ENCODE measurements at regions not wholly inside any gene's neighbourhood (a gene's known extent, or its start where the extent isn't known, plus 50 kb on each side); places are given as distances from the start of the nearest gene placed in this dataset.

DNA sequence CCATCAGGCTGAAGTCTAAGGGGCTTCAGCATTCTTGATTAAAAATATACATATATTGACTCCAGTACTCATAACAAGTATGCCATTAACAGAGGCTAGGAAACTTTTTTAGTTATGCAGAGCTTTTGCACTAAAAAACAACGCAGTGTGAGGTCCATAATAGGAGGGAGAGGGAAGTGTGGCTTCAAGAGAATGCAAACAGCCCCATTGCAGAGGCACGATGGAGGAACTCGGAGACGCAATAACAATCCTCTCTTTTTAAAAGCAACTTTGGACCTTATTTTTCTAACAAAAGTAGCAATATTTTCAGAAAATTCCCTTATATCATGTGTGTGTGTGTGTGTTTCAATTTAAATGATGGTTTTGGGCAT, 150.0 kb upstream of the PTCH1 start:
- no peak for DNase-seq

DNA sequence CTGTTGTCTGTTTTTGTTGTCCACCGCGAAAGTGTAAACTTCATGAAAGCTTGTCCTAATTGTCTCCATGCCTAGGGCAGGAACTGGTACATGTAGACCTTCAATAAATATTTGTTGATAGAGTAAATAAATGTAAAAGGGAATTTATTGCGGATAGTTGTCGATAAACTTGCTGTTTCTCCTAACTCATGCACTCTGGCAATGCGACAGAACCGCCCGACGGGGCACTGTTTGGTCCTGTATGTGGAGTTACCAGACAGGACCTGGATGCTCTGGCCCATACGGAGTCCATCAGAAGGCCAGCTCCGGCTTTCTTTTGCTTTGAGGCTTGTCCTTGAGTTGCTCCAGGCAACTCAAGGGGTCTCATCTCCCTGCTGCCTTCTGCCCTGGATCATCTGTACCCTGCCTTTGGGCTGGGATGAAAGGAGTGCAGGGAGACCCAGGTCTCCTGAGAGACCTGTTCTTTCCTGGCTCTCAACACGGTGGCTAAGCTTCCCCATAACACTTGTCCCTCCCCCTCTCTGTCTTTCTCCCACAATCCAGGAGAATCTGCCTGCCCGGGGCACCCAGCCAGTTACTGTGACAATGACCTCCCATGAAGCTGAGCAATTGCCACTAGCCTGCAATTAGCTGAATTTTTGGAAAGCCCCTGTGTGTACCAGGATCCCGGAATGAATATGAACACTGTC, 149.5 kb upstream of the PTCH1 start:
- DNase-seq = no peak

DNA sequence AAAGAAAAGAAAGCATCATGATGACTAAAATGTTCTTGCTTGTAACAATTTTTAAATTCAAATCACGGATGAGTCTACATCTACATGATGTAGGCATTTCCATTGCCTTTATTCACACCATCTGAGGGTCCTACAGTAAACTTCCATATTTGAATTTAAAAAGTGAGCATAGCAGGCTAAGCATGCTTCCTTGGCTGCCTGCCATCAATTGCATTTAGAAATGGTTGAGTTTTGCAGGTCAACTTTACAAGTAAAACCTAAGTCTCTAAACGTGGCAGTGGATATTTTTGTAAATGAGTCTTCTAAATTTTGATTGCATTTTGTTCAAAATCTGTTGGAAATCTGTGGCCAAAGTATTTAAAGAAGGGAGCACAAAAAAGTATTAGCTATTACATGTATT, 136.5 kb upstream of the PTCH1 start:
- DNase-seq = peak; percentile 30

DNA sequence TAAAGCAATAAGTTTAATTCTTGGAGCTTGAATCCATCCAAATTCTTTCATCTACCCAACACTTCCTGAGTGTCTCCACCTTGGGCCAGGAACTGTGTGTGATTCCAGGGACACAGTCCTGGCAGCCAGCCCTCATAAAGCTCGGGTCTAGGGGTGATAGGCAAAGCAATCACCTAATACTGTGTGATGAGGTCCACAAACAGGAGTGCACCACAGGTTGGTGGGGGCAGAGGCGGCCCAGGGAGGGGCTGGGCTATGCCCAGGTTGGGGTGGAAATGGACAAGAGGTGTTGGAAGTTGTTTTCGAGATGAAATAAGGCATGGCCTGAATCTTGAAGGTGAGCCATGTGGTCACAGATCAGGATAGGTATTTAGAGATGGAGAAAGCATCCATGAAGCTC, 133.9 kb upstream of the PTCH1 start:
- DNase-seq = no peak

DNA sequence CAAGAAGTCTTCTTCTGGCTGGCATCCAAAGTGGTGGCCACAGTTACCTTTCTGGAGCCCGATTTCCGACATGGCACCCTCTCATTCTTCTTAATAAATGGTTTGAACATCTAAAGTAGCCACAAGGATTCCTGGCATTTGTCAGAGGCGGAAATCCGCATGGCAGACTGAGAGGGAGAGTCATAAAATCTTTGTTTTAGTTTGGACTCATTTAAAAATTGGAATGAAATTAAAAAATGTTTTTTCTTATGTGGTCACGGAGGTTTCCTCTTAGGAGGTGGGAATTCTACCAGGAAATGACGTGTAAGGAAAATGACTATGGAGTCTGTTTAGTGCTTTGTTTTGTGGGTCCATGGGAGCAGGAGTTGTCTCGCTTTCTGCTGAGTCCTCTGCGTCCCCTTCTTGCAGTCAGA, 133.0 kb upstream of the PTCH1 start:
- DNase-seq = peak; percentile 33

DNA sequence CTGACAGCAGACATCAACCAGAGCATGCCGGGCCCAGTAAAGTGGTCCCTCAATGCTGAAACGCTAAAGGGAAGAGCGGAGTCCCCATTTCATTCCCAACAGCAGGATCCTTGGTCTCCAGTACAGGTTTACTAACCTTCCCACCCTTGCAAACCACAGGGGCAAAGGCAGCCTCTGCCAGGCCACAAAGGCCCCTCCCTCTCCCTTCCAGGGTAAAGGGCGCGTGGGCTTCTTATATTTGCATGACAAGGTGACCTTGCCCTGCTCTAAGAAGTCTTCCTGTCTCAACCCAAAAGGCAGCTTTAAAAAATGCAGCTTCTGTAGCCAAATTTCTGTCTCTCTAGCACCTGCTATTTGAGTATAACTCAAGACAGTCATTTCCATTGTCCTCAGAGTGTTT, 131.5 kb upstream of the PTCH1 start:
- DNase-seq = no peak

DNA sequence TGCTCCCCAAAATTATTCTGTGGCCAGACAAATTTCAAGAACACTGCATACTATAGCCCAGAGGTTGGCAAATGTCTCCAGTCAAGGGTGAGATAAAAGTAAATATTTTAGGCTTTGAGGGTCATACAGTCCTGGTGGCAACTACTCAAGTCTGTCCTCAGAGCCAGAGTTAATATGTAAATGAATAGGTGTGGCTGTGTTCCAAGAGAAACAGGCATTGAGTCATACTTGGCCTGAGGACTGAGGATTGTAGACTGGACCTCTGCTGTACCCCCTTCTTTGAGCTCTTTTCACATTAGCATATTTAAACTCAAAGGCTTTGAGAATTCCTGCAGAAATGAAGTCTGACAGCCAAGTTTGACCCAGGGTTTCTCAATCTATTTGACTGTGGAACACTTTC, 129.2 kb upstream of the PTCH1 start:
- DNase-seq = peak; percentile 32

DNA sequence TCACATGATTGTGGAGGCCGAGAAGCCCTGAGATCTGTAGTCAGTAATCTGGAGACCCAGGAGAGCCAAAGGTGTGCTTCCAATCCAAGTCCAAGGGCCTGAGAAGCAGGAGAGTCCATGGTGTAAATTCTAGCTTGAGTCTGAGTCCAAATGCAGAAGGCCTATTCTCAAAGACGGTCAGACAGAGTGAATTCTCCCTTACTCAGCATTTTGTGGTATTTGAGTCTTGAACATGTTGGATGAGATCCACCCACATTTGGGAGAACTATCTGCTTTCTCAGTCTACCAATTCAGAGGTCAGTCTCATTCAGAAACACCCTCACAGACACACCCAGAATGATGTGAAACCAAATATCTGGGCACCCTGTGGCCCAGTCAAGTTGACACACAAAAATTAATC, 128.8 kb upstream of the PTCH1 start:
- DNase-seq = no peak

DNA sequence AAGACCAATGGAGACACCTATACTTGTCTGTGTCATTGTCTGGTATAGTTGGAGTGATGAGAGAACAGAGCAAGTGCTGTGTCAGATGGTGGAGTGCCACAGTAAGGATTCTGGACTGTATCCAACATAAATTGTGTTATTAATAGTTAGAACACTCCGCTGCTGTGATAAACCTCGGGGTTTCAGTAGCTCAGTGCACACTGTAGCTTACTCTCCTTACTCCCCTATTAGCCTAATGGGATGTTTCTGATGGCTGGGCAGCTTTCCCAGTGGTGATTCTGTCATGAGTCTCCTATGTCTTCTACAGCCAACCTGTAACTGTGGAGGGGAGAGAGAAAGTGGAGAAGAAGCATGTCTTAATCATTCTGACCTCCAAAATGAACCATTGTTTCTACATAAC, 127.6 kb upstream of the PTCH1 start:
- peak; percentile 42 for DNase-seq

DNA sequence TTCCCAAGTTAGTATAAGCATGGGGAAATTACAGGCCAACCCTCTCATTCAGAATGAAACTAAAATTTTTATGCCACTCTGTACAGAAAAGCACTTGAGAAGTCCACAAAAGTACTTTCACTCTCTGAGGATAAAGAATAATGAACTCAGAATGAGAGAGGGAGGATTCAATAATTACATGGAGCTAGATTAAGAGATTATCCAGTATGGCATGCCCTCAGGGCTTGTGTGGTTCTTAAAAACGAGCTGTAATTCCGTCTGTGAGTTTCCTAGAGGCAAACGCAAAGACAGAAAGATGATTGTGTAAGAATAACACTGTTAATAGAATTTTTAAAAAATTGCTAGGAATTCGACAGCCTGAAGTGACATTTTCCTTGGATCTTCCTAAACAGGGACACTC, 126.8 kb upstream of the PTCH1 start:
- no peak for DNase-seq

DNA sequence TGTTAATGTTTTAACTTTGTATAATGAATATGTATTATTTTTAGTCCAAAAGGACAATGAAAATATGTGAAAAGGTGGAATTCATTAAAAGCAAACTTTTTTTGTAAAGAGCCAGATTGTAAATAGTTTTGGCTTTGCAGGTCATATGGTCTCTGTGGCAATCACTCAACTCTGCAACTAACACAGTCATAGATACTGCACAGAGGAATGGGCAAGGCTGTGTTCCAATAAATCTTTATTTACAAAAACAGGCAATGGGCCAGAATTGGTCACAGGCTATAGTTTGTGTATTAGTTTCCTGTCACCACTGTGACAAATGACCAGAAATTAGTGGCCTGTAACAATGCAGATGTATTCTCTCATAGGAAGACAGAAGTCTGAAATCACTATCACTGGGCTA, 125.4 kb upstream of the PTCH1 start:
- no peak for DNase-seq

DNA sequence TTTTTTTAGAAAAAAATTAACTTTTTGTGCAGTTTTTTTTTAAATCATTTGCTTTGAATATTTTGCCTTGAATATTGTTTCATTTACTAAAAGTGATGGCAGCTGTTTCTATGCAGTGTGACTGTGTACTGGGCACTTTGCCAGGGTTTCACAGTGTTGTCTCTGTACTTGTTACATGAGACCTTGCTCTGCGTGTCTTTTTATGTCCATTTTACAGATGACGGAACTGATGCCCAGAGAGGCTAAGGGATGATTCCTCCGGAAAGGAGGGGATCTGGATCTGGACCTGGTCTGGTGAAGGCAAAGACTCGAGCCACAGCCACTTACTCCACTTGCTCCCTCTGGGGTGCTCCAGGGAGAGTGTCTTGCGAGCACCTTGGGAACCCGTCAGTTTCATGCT, 124.8 kb upstream of the PTCH1 start:
- DNase-seq = peak; percentile 54

DNA sequence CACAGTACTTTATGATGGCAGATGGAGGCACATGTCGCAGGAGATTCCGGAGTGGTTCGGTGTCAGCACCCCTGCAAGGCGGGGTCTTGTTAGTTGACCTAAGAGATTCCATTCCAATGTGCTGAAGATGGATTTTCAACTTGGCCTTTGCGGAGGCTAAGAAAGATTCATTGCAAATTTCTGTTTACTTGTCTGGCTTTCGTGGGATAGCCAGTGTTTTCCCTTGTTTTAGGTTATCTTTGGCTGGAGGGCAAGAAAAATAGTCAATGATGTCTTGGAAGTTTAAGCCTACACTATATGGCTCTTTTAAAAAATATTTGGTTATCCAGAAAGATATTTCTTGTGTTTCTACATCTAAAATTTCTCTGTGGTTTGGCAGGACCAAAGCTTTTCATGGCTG, 123.6 kb upstream of the PTCH1 start:
- DNase-seq = no peak

DNA sequence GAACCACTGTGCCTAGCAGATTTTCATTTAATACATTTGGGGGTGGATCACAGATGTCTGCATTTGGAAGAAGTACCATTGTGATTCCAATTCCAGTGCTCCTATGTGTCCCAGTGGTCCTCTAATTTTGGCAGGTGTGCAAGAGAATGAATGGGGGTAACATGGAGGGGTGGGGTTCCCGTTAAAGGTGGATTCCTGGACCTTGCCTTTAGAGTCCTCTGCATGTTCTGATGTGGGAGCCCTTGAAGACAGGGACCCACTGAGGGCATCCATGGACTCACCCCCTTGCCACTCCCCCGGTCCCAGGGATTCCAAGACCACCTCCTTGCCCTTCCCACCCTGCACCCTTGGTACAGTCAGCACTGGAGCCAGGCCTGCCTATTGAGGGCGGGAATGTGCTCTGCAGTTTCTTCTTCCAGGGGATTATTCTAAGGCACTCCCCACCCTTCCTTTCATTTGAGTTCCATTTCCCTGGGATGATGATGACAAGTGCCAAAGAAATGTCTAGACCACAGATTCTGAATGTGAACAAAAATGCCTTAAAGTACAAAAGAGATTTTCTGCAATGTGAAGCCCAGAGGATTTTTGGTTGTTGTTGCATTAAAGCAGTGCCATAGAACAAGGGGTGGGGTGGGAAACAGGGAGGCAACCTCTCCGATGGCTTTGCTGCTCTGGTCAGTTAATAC, 119.4 kb upstream of the PTCH1 start:
- no peak for DNase-seq

DNA sequence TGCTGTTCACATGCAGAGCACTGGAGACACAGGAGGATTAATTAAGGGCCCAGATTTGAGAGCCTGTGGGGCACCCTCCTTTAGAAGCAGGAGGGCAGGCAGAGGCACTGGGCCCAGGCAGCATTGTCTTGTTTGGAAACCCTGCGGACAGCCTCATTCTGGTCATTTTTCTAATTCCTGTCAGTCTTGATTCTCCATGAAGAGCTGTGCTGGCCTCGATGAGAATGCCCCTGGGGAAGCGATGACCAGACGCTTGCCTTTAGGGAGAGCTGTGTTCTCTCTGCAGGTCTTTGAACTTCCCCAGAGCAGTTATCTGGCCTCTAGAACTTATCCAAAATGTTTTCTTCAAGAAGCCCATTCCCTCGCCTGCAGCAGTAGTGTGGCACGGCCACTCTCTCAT, 117.8 kb upstream of the PTCH1 start:
- no peak for DNase-seq

DNA sequence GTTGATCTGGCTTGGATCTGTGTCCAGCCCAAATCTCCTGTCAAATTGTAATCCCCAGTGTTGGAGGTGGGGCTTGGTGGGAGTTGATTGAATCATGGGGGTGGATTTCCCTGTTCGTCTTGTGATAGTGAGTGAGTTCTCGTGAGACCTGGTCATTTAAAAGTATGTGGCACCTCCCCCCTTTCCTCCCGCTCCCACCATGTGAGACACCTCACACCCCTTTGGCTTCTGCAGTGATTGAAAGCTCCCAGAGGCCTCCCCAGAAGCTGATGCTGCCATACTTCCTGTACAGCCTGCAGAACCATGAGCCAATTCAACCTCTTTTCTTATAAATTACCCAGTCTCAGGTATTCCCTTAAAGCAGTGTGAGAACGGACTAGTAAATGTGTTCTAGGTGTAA, 117.3 kb upstream of the PTCH1 start:
- no peak for DNase-seq

DNA sequence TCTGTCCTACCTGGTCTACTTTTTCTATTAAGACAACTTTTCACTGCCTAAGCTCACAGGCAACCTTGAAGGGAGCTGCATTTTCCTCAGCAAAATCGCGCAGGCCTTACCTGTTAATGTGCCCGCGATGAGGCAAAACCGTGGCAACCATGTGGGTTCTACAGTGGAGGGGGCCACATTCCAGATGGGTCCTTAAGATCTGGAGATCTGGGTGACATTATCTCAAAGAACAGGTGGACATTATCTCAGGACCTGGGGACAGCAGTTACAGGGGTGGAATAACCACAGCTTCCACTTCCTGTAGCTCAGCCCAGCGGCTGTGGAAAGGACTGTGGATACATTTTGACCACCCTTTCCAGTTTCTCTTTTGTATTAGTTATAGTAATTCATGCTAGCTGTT, 112.8 kb upstream of the PTCH1 start:
- no peak for DNase-seq

DNA sequence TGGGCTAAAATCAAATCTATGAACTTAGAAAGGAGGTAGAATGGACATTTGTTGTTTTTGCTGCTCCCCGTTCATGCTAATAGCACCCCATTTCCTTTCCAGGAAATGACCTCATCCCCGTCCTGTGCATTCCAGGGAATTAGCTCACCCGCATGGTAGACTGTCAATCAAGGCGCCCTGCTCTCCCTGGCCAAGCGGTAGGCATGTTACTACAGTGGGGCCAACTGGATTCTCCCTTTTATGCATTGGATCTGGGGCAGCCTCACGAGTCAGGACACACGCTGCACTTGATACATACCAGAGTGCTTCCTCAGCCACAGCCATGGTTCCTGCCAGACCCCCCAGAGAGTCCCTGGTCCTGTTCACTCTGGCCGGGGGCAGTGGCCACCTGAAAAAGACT, 111.0 kb upstream of the PTCH1 start:
- no peak for DNase-seq

DNA sequence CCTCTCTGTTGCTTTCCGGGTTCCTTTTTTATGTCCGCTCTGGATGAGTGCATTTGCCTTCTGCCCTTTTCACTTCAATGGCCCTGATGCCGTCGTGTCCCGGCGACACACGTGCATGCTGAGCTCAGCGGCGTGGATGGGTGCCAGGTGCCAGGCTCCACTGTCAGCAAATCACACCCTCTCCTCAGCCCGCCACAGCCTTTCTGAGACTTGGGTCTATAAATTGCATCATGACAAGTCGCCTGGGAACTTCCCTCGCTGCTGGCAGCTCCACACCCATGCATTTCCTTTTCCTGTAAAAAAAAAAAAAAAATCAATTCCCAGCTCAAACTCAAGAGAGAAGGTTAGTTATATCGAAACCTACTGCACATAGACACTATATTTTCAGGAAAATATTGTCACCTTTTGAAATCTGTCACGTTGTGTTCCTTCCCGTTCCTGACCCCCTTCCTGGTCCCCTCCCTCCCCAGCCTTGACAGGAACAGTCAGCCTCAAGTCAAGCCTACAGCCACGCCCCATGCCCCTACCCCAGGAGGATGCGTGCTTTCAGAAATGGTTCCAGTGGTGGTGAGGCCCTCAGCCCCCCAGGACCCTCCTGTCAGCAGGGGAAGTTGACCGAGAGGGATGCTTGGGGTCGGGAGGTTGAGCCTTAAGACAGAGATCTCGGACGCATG, 110.3 kb upstream of the PTCH1 start:
- DNase-seq = peak; percentile 28

DNA sequence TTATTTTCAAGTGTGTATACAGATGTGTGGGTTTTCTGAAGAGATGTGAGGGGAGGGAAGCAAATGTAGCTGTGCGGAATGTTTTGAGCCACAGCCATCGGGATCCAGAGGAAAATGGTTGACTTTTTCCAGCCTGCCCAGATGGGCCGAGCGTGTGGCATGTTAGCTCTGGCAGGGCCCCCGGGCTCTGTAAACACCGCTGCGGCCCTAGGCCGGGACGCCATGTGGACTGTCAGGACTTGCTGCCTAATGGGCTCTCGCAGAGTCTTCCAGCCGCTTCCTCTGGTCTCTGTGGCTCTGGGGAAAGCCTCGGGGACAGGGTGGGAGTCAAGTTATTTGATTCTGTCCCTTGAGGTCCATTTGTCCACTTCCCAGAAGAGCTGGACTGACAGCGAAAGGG, 109.6 kb upstream of the PTCH1 start:
- DNase-seq = no peak

DNA sequence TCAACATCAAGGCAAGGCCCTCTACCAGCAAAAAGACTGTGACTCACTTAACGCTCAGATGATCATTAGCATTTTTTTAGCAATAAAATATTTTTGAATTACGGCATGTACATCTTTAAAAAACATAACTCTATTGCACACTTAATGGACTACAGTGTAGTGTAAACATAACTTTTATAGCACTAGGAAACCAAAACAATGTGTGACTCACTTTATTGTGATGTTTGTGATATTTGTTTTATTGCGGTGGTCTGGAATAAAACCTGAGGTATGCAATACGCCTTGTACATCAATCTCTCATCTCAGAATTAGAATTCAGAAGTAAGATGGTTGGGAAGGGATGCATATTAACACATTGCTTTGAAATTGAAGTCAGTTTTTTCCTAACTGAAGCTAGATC, 106.9 kb upstream of the PTCH1 start:
- no peak for DNase-seq

DNA sequence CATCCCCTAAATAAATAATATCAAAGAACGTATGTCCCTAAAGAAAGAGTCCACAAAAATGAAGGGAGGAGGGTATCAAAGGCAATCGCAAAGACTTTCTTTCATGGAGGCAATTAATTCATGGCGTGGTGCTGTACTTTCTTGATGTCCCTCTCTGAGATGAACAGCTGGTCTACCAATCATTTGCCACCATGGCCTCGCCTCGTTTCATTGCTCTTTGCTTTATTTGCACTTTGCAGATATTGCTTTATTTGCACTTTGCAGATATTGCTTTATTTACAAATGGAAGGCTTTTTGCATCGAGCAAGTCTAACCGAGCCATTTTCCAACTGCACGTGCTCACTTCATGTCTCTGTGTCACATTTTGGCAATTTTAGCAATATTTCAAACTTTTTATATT, 104.0 kb upstream of the PTCH1 start:
- no peak for DNase-seq

DNA sequence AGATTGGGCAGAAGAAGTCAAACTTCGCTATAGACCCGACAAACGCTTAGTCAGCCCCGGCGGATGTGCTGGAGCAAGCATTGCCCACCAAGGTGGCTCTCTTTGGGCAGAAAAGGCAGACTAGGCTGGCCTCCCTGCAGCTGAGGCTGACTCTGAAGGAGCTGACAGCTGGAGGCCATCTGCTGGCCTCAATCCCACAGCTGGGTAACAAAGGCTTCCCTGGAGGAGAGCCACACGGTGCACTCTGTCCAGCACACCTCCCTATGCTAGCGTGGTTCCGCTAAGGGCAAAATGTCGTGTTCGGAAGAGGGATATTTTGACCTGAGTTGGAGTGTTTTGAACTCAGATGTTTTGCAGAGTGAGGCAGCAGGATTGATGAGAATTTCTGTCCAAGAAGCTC, 103.5 kb upstream of the PTCH1 start:
- DNase-seq = peak; percentile 48

DNA sequence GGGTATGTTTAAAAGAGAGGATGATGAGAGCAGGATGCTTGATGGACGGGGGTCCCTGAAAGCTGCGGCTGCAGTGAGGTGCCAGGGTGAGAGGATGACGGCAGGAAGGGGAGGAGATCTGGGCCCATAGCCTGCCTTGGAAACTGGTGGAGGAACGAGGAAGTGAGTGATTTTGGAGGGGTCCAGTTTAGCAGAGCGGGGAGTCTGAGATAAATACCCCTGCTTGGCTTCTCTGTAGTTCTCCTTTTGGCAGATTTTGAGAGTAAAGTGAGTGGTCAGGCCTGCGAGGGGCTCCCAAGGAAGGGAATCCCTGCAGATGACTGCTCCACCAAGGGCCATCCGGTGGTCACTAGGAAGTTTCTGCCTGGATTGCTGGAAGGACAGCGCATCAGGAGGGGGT, 98.5 kb upstream of the PTCH1 start:
- no peak for DNase-seq

All from tongue (tissue), 1 donor.